ENCODE measurements at regions not wholly inside any gene's neighbourhood (a gene's known extent, or its start where the extent isn't known, plus 50 kb on each side); places are given as distances from the start of the nearest gene placed in this dataset.
"Not testable (repeated sequence)": the region's sequence is repeated elsewhere in the genome, so short reads cannot be mapped to it uniquely, and the experiment has no call there.

DNA sequence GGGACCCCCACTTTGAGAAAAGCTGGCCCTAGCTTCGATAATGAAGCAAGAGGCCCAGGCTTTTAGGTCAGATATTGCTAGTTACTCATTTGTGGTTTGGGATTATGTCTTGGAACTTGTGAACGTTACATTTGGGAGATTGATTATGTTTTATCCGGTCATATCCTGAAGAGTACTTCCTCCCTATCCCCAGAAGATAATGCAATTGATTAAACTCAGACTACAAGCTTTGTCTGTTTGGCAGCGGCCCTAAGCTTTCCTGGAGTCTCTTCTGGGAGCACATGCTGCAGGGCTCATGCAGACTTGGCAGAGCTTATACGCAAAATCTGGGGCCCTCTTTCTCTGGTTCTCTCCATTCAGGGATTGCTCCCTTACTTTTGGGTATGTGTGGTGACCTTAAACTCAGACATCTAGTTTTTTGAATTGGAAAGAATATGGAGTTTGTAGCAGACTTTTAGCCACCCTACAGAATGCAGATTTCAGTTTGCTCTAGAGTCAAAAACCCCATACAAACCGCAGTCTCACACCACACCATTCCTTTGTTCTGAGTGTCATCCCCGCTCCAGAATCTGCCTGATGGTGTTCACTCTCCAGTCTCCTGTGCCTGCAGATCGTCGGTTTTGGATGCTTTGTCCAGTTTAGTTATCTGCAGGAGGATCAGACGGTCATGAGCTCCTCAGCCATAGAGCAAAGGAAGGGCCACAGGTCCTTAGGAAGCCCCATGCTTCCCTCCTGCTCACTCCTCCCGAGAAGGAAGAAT lies 449.5 kb upstream of the TRPC7 start:
- in situ Hi-C loops (cut with HindIII; ENCODE audit: low pct_unique_long_range_greater_than_20kb, low sequenced_read_pairs), result no loop called here

GRCh38 chr5:136812270-136812669 lies 446.9 kb upstream of the TRPC7 start:
- DNase-seq (ENCODE audit: low read depth); in situ Hi-C loops (cut with HindIII; ENCODE audit: low pct_unique_long_range_greater_than_20kb, low sequenced_read_pairs): not testable (repeated sequence)

More for the DNA sequence above, 449.5 kb upstream of the TRPC7 start:
- no peak for DNase-seq (ENCODE audit: low read depth)

DNA sequence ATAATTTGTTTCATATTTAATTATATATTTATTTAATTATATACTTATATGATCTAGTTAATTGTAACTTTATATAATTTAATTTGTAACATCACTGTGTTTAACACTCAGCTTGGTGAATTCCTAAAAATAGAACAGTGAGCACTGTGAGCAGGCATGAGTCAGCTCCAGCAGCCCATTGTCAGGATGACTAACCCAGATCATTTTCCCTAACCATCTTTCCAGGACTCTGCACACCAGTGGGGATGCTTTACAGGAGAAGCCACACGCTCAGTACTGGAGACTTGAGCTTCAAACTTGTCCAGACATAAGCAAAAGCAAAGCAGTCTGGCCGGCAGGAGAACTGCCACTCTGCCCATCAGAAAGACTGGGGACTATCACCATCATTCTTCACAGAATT lies 446.2 kb upstream of the TRPC7 start:
- peak; percentile 58 for DNase-seq (ENCODE audit: low read depth)
- in situ Hi-C loops (cut with HindIII; ENCODE audit: low pct_unique_long_range_greater_than_20kb, low sequenced_read_pairs), result no loop called here

DNA sequence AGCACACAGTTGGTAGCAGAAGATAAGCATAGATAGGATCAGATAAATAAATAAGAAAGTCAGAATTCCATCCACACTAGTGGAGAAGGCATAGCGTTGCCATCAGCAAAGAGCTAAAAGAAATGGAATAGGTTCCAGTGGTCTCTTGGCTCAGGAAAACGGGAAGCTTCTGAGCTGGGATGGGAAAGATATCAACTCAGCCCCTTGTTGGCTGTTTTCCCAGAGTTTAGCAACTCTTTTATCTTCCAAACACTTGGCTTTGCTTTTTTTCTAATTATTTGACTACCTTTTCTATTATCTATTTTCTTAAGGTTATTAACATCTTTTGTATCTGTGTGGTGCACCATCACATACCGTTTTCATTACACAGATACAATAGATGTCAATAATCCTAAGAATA lies 445.7 kb upstream of the TRPC7 start:
- in situ Hi-C loops (cut with HindIII; ENCODE audit: low pct_unique_long_range_greater_than_20kb, low sequenced_read_pairs), result no loop called here
- DNase-seq (ENCODE audit: low read depth), result no peak

DNA sequence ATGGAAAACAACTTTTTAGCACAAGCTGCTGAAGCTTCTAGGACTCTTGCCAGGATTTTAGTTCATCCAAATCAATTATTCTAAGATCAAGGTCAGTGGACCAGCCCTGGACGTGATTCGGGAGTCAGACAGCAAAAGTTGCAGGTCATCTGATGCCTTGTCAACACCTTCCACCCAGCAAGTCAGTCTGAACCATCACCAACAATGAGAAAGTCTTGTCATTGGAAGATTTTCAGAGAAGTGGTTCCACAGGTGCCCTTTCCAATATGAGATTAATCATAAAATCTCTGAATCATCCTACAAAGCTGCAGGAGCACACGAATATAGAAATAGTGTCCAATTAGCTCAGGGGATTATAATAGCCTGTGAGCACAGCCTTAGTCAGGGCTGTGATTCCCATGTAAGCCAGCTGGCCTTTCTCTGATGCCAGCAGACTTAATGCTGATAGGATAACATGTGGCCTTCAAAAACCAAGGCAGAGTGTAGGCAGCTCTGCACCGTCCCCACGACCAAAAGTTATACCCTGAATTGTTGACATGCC lies 445.0 kb upstream of the TRPC7 start:
- in situ Hi-C loops (cut with HindIII; ENCODE audit: low pct_unique_long_range_greater_than_20kb, low sequenced_read_pairs), result no loop called here
- DNase-seq (ENCODE audit: low read depth), result no peak

GRCh38 chr5:136809382-136809781 lies 444.0 kb upstream of the TRPC7 start:
- in situ Hi-C loops (cut with HindIII; ENCODE audit: low pct_unique_long_range_greater_than_20kb, low sequenced_read_pairs), result no loop called here
- no peak for DNase-seq (ENCODE audit: low read depth)

DNA sequence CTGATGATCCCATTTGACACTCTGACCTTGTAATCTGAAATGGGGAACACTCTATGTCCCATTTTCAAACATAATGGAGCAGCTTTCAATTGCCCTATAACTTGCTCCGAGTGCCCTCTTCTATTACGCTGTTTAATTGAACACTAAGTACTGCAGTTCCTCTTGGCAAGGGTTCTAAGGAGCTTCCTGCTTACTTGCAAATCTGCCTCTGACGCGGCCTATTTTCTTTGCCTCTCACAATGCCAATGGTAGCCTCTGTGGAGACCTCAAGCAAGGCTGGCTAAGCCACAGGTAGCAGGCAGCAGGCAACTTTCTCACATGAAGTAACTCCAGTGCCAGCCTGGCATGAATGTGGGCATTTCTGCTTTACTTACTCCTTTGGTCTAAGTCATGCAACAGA lies 443.4 kb upstream of the TRPC7 start:
- in situ Hi-C loops (cut with HindIII; ENCODE audit: low pct_unique_long_range_greater_than_20kb, low sequenced_read_pairs), result no loop called here
- DNase-seq (ENCODE audit: low read depth), result no peak

DNA sequence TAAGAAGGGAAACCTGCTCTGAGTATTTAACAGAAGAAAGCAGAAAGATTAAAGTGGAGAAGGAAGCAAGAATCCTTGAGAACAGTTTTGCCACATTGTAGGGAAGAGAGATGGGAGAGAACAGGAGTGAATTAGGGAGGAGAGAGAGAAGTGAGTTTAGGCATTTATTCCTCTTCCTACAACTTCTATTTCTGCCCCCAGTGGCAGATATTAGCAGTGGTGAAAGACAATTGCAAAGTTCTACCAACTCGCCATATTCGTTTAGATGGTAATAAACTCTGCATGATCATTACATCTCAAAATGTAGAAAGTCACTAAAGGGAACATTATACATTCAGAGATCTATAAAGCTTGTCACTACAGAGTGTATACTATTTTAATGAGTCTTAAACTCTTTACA lies 440.1 kb upstream of the TRPC7 start:
- in situ Hi-C loops (cut with HindIII; ENCODE audit: low pct_unique_long_range_greater_than_20kb, low sequenced_read_pairs), result no loop called here
- DNase-seq (ENCODE audit: low read depth), result no peak

DNA sequence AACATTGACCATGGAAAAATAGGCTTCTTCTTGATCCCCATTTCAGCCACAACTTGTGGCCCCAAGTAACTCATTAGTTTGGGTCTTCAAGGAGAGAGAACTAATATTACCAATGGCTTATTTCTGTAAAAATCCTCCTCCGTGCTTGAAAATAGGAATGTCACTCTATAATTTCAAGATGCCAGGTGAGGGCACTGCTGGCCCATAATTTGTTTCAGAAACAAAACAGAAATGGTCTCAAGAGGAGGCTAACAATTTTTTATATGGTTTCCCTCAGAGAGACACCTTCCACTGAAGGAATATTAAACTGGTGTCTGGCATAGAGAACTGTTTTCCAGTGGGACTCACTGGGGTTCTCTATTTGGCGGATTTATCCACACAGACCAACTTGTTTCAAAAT lies 437.0 kb upstream of the TRPC7 start:
- in situ Hi-C loops (cut with HindIII; ENCODE audit: low pct_unique_long_range_greater_than_20kb, low sequenced_read_pairs), result no loop called here
- peak; percentile 34 for DNase-seq (ENCODE audit: low read depth)

DNA sequence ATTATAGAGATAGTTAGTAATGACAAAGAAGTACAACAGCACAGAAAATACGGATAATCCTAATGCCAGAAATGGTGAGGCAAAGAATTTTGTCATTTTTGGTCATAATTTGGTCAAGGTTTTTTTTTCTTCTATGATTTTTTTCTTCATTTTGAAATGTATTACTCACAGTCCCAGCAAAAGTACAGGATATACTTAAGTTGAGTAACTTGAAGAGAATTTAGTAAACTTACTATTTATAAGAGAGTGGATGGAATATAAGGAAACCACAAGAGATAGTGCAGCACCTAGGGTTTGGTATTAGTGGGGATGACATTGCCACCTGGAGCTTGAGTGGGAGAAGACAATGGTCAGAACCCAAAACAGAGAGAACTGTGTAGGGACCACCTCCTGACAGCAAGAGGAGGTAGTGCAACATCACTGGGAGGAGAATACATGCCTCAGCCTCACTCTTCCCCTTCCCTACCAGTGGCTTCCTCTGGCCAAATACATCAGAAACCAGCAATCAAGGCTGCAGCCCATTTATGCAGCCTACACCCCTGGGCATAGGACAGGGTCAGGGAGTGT lies 434.5 kb upstream of the TRPC7 start:
- in situ Hi-C loops (cut with HindIII; ENCODE audit: low pct_unique_long_range_greater_than_20kb, low sequenced_read_pairs), result no loop called here
- DNase-seq (ENCODE audit: low read depth), result no peak

DNA sequence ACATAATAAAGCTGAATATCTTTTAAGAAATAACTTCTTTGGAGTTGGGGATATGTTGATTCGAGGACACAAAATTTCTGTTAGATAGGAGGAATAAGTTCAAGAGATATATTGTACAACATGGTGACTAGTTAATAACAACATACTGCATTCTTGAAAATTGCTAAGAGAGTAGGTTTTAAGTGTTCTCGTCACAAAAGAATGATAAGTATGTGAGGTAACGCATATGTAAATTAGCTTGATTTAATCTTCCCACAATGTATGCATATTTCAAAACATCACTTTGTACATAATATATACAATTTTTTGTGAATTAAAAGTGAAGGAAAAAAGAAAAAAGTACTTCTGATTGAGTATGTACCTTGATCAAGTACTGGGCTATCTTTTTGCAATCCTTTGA lies 428.0 kb upstream of the TRPC7 start:
- in situ Hi-C loops (cut with HindIII; ENCODE audit: low pct_unique_long_range_greater_than_20kb, low sequenced_read_pairs), result no loop called here
- no peak for DNase-seq (ENCODE audit: low read depth)

- no peak for DNase-seq (ENCODE audit: low read depth)
- in situ Hi-C loops (cut with HindIII; ENCODE audit: low pct_unique_long_range_greater_than_20kb, low sequenced_read_pairs), result no loop called here
Observed at GRCh38 chr5:136781464-136781863, 416.1 kb upstream of the TRPC7 start.

- in situ Hi-C loops (cut with HindIII; ENCODE audit: low pct_unique_long_range_greater_than_20kb, low sequenced_read_pairs), result no loop called here
- DNase-seq (ENCODE audit: low read depth), result no peak
Observed at GRCh38 chr5:136780518-136780917, 415.2 kb upstream of the TRPC7 start.

GRCh38 chr5:136776022-136776927 lies 410.9 kb upstream of the TRPC7 start:
- in situ Hi-C loops (cut with HindIII; ENCODE audit: low pct_unique_long_range_greater_than_20kb, low sequenced_read_pairs), result no loop called here
- DNase-seq (ENCODE audit: low read depth), result no peak

- no peak for DNase-seq (ENCODE audit: low read depth)
- in situ Hi-C loops (cut with HindIII; ENCODE audit: low pct_unique_long_range_greater_than_20kb, low sequenced_read_pairs), result no loop called here
Observed at GRCh38 chr5:136772491-136772890, 407.1 kb upstream of the TRPC7 start.

- in situ Hi-C loops (cut with HindIII; ENCODE audit: low pct_unique_long_range_greater_than_20kb, low sequenced_read_pairs), result no loop called here
- peak; percentile 54 for DNase-seq (ENCODE audit: low read depth)
Observed at GRCh38 chr5:136769900-136770684, 404.7 kb upstream of the TRPC7 start.

- in situ Hi-C loops (cut with HindIII; ENCODE audit: low pct_unique_long_range_greater_than_20kb, low sequenced_read_pairs), result no loop called here
- DNase-seq (ENCODE audit: low read depth), result no peak
Observed at GRCh38 chr5:136769093-136769492, 403.7 kb upstream of the TRPC7 start.

DNA sequence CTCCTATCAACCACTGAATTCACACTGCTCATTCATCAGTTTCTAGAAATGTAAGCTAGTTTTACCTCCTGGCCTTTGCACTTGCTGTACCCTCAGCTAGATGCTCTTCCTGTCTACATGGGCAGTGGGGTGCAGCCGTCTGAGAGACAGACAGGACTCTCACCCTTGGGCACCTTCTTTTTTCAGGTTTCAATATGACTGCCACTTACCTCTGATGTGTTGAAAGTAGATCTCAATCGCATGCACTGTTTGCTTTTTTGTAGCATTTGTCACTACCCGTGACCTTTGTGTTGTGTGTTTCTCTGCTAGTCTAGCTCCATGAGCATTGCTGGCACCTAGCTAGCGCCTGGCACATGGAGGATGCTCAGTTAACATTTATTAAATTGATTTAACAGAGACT lies 403.1 kb upstream of the TRPC7 start:
- in situ Hi-C loops (cut with HindIII; ENCODE audit: low pct_unique_long_range_greater_than_20kb, low sequenced_read_pairs), result no loop called here

More for the DNA sequence above, 403.1 kb upstream of the TRPC7 start:
- no peak for DNase-seq (ENCODE audit: low read depth)

Data from Caki2 (cell line).